Brain pericyte (primary cell): ENCODE measurements at regions not wholly inside any gene's neighbourhood (a gene's known extent, or its start where the extent isn't known, plus 50 kb on each side); places are given as distances from the start of the nearest gene placed in this dataset.

Experiments
- DNase-seq: peaks from one replicate; pipeline ENCODE4 v3.0.0-alpha.2; 2012; ENCODE audit warnings: low read depth, low spot score

DNA sequence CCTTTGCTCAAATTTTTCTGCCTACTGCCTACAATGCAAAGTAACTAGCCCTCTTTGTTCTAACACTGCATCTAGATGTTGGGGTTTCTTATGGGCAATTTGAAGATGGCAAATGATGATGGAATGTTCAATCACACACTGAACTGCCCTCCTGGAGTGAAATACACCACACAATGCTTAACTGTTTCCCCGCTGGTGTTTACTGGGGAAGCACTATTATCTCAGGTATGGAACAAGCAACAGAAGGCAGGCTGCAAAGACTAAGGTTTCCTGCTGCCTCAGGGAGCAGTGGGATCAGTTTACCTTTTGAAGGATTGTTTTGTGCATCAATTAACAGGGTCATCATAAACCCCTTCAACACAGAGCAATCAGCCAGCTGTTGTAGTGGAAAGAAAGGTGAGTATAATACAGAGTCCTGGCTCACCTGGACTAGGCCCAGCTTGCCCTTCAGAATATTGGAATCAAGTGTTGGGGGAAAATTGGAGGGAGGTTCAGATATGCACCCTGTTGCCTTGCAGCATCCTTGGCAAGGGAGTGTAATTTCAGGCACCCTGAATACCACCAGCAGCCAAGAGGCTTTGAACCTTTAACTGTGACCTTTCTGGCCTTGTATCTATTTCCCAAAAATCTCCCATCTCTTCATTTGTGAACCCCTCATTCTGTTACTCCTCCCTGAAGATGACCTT, 105.4 kb upstream of the CDH11 start:
- DNase-seq: no peak

DNA sequence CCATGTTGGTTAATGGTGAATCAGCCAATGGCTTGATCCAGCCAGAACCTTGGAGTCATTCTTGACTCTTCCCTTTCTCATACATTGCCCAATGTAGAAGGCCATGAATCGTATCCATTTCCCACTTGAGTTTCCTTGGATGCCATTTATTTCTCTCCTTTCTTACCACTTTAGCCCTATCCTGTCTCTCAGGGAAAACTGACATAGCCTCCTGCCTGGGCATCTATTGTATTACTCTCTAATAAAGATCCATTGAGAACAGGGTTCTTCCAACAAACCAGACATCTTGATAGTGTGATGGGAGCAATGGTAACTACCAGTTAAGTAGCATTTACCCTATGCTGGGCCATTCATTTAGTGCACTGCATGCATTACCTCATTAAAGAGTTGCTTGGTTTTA, 104.2 kb upstream of the CDH11 start:
- DNase-seq: no peak

DNA sequence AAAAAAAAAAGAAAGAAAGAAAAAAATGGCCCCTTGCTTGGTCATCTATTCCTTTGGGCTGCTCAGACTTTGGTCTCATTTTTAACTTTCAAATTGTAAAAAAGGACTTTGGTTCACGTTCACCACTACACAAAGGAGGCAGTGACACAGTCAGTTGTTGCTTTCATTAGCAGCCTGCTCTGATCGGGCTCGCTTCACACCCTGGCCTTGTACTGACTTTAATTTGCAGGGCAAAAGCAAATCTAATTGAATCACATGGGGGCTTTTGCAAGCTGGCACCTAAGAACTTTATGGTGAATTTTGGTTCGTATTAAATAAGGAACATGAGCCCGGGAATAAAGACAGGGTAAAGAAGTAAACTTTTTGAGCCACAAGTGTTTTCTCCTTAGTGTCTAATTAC, 103.6 kb upstream of the CDH11 start:
- no peak for DNase-seq

DNA sequence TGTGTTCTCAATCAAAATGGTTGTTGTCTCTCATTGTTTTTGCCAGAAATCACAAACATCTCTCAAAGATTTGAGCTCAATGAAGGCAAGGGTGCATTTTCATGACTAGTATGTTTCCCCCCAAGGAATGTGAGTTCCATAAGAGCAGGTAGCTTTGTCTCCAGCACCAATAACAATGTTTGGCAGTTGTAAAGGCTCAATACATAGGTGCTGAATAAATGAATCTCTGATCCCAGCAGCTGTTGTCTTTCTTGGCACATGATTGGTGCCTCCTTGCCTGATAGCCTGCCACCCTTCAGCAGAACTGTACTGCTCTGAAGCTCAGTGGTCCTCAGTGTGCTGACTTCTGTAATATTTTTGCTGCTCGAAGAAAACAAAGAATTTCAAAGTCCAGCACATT, 103.1 kb upstream of the CDH11 start:
- DNase-seq: no peak

DNA sequence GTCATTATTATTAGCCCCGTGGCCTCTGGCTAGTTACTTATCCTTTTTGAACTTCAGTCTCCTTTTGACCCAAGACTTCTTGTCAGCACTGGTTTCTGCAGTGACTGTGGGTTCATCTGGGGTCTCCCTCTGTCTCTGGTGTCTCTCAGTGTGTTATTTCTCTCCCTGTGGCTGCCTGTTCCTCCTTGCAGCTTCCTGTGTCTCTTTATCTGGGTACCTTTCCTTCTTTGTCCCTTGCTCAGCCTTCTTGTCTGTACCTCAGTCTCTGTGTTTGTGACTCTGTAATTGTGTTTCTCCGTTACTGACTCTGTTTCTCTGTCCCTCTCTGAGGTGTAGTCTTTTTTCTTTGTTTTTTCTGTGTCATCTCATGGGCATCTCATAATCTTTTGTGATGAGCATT, 102.6 kb upstream of the CDH11 start:
- no peak for DNase-seq

DNA sequence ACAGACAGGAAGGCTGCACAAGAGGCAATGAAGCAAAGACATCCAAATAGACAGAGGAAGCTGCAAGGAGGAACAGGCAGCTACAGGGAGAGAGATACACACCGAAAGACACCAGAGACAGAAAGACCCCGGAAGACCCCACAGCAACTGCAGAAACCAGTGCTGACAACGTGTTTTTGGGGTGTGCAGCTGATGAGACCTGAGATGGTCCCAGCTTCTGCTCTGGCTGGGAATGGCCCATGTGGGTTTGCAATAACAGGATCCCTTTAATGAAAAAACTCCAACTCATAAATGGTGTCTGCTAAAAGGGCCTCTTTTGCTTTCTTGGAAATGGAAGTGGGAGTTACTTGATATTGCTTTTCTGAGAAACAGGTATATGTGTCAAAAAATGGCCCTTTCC, 101.5 kb upstream of the CDH11 start:
- DNase-seq: no peak

DNA sequence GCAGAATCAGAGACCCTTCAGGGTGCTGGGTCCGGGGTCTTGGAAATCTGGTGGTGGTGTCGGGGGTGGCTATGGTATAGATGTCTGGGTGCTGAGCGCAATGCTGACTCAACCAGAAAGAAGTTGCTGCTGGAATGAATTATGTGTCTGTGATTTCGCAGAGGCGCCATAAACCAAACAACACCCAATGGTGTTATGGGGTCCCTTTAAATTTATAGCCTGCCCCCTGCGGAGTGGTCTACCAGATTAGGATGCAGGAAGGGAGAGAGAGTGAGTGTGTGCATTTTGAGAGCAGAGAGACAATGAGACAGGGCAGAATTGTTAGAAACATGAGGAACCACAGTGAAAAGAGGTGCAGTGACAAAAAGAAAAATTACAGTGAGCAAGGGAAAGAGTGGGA, 100.7 kb upstream of the CDH11 start:
- DNase-seq: no peak

DNA sequence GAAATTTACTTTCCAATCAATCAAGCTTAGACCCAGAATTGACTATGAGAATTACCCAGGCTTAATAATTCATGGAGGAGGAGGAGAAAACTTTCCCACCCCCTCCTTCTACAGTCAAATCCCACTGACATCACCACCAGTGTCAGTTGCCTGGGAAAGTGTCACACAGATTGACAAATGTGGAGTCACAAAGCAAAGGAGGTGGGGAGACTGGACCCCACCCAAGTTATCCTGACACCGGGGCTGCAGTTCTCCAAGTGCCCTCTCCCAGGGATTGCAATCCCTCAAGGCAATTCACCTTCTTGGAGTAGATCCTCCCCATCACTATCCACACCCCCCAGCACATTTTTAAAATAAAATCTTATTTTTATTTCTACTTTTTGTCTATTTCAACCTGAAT, 100.2 kb upstream of the CDH11 start:
- DNase-seq: no peak

DNA sequence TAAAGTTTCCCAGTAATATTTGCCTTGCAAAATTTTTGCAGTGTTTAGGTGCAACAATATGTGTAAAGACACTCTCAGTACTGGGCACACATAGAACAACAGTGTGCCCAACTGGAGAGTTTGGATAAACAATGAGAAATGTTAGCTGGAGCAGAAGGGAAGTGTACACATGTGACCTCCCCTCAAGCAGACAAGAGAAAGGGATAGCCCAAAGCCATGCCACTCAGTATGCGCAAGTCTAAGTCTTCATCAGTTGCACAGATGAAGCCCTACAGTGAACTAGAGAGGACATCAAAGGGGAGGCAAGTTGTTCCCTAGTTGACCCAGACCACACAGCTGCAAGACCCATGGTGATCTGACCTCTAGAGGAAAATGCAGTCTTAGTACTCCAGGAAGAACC, 97.9 kb upstream of the CDH11 start:
- no peak for DNase-seq

DNA sequence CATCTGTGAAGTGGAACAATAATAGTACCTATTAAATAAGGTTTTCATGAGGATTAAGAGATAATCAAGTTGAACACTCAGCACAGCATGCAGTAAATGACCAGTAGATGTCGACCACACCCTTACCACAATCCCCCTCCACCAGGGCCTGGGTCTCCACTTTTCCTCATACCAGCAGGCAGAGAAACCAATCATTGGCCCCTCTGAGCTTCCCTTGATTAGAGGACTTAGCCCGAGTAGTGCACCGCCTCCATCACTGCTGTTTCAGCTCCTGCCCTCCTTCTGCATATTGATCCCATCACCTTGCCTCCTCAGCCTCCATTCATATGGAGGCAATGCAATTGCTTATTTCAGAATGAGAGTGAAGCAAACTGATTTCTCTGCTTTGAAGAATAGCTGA, 96.5 kb upstream of the CDH11 start:
- no peak for DNase-seq

DNA sequence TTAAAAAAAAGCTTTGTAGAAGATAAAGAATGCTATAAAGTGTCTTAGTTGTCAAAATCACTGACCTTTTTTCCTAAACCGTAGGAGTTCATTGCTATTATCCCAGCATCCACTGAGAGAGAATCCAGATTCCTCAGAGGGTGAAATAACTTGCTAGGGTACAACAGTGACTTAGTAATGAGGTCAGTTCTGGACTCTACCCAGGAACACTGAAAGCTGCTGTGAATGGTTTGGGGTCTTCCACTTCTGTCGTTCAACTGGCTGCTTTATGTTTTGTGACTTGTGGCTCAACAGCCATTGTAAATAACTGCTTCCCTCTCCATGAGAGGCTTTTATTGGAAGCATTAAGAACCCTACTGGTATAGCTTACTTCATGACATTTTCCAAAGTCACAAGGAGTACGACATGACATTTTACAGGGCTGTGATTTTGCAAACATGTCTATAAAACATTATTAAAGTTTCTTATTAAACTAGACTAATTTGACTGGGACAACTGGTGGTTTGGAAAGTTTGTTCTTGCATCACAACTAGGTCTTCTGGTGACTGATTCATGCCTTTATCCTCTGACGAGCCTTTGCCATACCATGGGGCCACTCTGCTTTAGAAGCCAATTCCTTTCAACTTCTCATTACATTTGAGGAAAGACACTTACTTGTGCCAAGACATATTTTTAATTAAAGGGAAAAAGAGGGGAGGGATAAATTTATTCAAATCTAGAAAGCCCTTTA, 92.2 kb upstream of the CDH11 start:
- no peak for DNase-seq

DNA sequence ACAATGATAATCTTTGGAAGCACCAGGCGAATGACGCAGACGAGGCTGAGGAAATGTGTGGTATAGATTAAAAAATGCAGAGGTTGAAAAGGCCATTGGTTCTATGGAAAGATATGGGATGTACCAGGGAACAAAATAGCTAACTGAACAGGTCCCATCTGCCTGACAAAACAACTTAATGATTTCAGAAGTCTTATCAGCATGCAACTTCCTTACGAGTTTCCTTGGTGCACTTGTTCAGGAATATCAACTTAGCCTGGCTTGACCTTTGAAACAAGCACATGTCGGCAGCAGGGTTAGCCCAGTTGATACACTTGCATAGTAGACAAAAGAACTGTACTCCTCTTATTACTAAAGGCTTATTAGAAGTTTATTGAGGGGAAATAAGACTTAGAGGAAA, 90.9 kb upstream of the CDH11 start:
- no peak for DNase-seq

DNA sequence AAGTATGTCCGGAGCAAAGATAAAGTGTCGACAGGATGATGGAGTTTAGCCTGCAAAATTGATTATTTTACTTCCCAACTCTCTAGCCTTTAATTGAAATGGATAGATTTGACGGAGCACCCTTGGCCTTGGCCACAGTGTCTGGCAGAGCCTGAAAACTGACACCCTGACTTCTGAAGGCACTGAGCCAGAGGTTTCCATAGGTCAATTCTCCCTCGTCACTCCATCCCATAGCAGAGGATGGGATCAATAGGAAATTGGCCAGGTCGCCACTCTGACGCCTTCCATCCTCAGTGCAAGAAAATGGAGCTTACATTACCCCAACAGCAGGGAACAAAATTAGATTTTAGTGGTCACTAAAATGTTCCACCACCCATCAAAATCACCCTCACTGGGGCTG, 90.4 kb upstream of the CDH11 start:
- no peak for DNase-seq

DNA sequence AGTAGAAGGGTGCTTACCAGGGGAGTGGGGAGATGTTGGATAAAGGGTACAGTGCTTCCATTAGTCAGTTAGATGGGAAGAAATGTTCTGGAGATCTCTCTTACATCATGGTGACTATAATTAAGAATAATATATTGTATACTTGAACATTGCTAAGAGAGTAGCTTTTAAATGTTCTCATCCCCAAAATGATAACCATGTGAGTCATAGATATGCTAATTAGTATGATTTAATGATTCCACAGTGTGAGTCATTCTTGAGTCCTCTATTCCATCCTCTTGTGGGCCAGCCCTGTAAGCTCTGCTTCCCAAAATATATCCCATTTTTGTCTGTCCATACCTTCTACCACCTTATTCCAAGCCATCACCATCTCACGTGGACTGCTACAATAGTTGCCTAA, 80.6 kb upstream of the CDH11 start:
- no peak for DNase-seq

DNA sequence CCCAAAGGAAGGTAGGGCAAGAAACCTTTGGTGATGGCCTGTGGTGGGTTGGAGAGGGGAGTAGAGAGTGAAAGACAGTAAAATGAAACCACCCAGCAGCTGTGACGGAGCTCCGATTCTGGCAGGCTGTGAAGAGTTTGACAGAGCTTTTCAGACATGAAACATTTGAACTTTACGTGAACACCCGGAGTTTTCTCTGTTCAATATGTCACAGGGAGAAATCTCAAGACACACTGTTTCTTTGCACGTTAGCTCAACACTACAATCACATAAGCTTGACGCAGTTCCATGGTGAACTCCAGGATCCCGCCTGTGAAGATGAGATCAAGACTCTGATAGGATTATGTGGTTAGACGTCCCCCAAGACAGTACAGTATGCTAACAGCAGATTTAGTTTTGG, 79.6 kb upstream of the CDH11 start:
- DNase-seq: no peak

DNA sequence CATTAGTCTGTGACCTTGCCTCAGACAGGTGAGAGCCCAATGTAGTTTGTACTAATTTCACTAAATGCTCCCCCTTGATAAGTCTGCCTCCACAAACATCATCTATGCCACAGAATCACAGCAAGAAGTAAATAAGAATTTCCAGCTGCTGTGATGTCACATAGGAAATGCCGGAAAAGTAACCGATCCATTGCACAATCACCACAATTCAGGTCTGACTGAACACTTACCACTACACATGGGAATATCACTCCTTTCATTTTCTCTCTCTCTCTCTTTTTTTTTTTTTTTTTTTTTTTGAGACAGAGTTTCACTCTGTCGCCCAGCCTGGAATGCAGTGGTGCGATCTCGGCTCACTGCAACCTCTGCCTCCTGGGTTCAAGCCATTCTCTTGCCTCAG, 79.0 kb upstream of the CDH11 start:
- no peak for DNase-seq

DNA sequence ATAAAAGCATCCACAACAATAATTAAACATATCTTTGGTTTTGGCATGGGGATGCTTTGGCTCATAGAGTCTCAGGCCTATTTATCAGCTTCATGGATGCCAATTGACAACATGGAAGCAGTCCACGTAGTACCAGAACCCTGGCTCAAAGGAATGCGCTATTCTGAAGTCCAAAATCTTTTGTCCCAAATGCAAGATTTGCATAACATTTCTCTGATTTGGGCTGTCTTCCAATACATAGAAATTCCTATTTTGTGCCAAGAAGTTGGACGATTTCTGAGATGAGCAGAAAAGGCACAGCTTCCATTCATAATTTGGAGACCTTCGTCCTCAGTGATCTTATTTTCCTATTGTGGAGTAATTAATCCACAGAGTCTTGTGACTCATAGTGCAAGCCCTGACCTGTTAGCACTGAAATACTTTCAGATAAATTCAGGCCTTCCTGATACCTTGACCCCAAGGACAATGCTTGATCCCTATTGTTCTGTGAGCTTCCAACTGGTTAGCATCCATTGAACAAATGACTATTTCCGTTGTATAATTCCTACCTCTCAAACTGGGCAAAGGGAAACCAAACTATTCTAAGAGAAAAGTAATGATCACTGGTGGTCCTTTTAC, 78.4 kb upstream of the CDH11 start:
- DNase-seq: no peak

DNA sequence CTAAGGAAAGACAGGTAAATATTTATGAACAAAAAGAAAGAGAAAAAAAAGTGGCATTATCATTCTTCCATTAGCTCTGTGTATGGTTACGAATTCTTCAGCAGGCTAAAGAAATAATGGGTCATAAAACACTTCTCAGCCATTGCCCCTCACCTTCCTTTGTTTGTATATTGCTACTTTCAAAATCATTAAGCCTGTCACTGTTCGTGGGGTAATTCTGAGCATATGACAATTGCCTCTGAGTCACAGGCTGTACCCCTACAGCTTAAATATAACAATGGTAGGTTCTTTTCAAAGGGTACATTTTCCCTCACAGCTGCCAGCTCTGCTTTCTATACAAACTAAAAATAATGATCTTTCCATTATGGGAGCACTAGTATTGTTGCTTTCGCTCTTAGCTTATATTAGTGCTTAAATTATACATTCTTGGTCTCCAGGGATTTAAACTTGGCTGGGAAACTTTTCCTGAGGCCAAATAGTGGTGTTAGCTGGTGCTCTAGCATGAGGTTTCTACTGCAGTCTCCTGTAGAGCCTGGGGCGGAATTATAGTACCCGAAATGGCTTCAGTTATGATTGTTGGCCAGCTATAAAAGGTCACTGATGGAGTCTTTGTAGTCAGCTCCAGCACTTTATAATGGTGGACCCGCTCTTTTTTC, 74.7 kb upstream of the CDH11 start:
- no peak for DNase-seq

DNA sequence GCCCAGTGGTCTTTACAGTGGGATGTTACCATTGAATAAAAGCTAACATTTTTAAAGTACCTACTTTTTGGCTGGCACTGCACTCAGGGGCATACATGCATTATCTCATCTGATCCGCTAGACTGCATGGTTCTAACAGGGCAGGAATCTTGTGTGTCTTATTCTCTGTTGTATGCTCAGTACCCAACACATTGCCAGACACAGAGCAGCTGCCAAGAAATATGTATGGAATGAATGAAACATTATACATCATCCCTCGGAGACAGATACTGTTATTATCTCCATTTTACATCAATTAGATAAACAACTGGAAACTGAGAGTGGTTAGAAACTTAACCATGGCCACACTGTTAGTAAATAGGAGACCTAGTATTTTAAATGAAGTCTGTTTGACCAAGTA, 74.1 kb upstream of the CDH11 start:
- no peak for DNase-seq

DNA sequence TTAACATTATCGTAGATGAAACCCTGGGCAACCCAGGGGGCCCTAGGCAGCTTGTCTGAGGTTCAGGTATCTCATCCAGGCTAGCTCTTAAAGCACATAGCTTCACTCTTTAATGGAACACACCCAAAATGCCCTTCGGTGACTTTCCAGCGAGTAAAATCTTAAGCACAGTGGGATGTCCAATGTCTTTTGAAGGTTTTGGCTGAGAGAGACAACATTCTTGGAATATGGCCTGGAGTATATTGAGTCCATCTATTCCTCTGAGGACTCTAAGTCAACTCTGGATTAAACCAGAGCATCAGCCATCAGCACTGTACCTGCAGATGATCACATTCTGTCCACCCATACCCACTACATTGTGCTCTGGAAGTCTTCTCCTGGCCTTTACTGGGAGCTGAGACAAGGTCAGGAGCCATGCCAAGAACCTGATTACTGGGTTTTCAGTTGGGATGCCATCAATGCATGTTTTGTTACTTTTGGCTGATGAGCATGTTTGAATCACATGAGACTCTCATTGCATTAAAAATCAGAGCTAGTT, 63.4 kb upstream of the CDH11 start:
- DNase-seq: no peak

DNA sequence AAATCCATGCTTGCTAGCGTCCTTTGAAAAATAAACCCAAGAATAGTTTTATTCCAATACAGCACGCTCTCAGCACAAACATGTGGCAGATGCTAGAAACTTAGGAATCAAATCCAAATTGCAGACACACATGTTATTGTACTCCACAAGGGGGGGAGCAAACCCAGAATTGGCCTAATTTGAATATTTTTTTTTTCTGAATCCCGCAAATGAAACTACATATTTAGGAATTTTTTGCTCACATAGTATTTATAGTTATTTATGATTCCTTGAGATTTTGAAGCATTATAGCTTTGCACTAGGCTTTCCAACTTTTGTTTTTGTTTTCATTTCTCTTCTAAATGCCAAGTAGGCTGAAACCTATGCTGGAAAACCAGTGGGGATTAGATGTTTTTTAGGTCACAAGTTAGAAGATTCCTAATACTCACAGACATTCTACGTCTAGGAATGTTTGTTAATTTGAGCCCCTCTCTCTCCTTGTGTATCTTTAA, 59.3 kb upstream of the CDH11 start:
- no peak for DNase-seq

DNA sequence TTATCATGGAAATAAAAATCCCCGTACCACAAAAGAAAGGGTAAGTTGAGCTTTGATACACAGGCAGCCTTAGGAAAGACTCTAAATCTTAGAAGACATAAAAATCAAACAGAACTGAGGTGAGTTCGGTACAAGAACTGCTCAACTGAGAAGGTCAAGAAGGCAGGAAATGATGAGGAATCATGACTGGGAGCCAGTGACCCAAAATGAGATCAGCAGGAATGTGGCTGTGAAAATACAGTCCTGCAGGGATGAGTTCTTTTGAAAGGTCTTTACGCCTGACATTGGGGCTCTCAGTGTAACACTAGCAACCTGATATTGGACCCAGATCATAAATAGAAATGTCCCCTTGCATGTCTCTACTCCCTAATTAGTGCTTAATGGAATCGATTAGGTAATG, 56.3 kb upstream of the CDH11 start:
- DNase-seq: no peak
